HG03354 (cell line): ENCODE measurements at regions not wholly inside any gene's neighbourhood (a gene's known extent, or its start where the extent isn't known, plus 50 kb on each side); places are given as distances from the start of the nearest gene placed in this dataset.

Experiments used
- ATAC-seq: cut with Tn5 transposase; IDR thresholded peaks from one replicate; pipeline ENCODE4 v1.9.1; 2021; ENCODE audit warnings: mild to moderate bottlenecking; ENCODE audit not compliant: unreplicated experiment, poor library complexity, severe bottlenecking

DNA sequence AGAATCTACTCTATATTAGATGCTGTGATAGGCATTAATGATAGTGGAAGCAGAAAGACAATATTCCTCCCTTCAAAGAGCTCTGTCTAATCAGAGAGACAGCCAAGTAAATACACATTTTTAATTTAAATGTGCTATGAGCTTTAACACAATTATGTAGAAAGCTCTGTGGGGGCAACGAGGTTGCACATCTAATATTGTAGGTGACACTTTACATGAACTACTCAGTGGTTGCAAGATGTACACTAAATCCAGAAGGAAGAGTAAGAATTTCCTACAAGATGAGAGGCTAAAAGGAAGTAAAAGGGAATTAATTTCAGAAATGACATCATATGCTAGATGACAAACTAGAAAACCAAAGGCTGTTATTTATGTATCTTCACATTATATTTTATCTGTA is 120.9 kb downstream of the SPCS3 start:
- ATAC-seq, result no peak

DNA sequence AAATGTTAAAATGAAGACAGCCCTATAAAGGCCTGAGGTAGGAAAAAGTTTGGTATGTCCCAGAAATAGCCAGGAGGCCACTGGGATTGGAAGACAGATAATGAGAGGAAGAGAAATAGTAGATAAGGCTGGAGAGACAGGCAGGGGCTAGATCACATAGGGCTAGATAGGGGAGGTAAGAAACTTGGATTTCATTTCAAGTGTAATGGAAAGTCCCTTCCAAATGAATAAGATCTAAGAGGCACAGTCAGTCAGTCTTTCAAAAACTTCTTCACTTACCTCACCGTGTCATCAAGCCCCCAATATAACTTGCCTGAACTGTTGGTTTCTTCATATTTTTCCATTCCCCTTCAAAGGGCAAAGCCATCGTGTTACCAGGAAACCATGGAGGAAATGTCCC is 121.8 kb downstream of the SPCS3 start:
- ATAC-seq, result no peak

DNA sequence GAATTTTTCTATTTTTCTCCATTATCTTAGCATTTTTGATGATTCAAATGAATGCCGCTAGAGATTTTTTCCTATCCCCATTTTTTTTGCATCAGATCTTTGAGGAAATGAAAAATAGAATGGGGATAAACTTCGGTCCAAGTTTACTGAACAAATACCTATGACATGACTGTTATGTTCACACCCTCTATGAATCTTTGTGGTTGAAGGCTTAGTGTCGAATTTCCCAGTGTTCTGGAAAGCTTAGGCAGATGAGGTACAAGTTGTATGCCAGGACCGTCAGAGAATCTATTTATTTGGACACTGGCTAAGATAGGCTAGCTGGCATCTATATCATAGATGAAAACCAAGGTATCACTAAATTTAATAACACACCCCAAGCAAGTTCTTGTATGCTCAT is 123.4 kb downstream of the SPCS3 start:
- ATAC-seq, result no peak

DNA sequence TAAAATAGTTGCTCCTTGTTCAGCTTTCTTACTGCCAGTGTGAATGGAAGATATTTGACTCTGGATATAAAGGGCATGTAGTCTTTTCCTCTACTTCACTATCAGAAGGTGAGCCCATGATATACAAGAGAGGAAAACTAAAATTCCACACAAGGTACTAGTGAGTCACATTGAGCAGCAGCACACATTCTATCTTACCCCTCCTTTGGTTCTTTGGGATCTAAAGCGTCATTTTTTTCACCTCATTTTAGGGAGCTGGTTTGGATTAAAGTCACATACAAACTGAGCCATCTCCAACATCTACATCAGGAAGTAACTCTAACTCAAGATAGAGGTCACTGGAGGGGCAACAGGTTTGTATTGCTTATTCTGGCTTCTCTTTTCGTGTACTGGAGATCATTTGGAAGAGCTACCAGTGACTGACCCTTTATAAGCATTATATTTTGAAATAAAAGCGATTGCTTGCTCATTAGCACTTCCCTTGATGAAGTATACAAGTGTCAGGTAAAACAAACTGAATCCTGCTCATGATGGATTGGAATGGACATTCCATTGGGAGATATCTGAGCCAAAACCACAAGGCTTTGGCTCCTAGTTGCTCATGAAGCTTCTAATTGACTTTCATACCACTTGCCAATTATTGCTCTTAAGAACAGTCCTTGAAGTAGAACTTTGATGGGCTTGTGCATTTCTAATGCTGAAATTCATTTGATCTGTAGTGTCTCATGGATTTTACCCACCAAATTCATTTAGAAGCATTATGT is 124.1 kb downstream of the SPCS3 start:
- no peak for ATAC-seq

DNA sequence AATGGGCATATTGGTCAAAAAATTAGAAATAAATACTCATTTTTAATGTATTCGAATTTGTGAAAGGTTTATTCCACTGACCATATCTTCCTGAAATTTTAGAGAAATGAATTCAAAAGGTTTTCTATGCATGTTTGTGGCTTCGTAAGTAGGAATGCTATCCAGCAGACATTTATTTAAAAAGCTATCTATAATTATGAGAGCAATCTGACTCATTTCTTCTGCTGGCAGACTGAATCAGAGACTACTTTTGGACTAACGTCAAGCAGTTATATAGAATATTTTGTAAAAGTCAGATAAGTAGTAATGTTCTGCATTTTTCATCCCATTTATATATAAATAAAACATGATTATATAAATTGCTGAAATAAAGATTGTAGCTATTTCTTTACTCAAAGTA is 125.0 kb downstream of the SPCS3 start:
- ATAC-seq, result no peak

DNA sequence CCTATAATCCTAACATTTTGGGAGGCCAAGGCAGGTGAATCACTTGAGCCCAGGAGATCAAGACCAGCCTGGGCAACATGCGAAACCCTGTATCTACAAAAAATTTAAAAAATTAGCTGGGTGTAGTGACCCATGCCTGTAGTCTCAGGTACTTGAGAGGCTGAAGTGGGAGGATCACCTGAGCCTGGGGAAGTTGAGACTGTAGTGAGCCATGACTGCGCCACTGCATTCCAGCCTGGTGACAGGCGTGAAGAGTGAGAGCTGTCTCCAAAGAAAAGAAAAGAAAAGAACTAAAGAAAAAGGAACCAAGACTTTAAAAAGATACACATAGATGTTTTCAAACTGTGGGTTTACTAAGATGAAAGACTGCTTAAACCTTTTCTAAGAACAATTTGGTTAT is 129.0 kb downstream of the SPCS3 start:
- no peak for ATAC-seq

DNA sequence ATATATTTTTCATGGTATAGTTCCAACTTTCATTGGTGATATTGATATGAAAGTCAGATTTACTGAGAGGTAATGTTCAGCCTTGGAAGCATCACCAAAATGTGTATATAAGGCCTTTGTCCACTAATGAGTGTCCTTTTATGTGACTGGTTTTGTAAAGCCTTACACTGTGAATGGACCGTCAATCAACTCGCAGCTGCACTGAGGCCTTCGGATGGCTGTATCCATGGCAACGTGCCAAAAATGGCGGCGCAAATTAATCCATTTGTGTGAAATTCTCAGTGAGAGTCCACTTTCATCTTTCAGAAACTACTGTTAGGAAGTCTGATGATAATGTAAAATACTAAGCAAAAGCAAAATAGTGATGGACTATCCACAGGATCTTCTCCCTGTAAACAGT is 131.7 kb downstream of the SPCS3 start:
- no peak for ATAC-seq

DNA sequence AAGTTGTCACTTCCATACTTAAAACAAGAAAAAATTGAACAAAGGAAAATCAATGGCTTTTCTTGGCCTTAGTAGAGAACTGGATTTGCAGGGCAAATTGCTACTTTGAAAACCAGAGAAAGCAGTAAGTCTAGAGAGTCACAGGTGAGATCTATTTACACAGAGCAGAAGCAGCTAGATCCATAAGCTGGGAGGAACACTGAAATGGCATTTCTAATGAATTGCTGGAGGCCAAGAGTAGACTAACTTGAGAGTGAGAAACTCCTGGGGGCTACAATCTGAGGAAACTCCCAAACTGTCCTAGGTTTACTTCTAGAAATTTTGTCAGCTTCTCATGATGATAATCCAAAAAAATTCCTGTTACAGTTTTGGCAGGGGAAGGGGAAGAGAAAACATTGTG is 133.3 kb downstream of the SPCS3 start:
- ATAC-seq, result no peak

DNA sequence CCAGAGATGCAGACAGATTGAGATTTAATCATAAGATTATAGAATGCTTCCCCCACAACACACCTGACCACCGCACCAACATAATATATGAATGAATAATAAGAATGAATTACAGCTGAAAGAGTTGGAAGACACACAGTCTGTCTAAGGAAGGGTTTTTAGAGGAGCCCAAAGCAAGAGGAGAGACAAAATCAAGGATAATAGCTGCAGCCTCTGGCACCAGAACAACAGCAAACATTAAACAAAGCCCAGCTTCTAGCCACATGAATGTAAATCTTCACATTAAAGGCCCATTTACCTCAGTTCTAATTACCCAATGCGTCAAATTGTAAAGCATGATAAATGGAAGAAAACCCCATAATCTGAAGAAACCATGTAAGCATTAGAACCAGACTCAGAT is 133.9 kb downstream of the SPCS3 start:
- no peak for ATAC-seq

DNA sequence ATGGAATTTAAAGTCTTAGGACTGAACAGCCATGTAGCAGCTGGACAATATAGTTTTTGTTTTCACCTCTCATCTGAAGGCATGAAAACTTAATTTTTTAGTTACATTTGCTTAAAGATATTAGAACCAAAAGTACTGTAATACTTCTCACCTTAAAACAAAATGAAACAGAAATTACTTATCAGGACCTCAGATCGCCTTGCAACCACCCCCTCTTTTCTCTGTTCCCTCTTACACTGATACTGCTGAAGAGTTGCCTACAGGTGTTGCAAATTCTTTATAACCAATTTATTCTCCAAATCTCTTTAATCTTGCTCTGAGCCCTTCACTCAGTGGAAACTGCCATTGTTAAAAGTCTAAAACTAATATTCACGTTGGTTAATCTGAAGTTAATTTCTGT is 145.0 kb downstream of the SPCS3 start:
- peak; percentile 99 for ATAC-seq

DNA sequence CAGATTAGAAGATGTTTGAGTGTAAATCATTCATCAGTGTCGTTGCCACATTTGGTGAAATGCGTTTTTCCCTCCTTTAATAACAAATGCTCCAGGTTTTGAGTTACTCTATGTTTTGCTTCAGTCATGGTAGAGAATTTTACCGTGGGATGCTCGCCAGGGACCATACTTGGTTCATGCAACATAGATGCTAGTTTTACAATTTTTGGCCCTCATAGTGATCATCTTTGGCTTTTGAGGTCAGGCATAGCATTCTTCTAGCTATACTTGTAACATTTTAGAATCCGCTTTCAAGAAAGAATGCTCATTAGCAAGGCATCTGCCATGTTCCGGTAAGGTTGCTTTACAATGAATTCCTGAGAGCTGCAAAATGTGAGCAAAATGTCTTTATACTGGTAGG is 147.2 kb downstream of the SPCS3 start:
- ATAC-seq, result no peak

DNA sequence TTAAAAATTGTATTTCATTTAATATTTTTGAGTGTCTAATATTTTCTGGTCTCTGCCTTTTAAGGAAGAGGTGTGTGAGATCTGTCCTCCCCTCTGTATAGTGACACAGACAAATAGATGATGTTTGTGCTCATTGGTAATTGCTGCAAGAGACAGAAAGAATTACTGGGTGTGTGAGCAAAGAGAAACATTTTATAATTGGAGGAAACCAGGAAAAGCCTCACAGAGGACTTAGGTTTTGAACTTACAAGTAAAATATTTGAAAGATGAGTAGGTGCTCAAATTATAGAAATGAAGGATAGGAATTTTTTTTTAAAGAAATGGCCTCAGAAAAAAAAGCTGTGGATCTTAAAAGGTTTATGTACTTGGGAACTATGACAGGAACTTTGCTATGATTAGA is 149.8 kb downstream of the SPCS3 start:
- ATAC-seq, result no peak

DNA sequence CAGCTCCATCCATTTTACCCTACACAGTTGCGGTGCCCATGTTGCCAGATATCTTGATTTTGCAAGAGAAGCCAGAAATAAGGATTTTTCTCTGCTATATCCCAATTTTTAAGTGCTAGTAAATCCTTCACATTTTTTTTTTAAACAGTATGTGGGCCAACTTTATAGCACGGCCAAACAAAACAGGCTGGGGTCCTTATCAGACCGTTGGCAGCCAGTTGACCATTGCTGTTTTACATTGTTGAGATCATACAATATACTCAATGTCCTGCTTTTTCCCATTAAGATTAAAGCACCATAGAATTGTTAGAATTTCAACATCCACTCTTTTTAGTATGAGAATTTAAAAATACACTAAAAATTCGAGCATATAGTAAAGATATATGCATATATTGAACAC is 150.9 kb downstream of the SPCS3 start:
- ATAC-seq, result no peak

DNA sequence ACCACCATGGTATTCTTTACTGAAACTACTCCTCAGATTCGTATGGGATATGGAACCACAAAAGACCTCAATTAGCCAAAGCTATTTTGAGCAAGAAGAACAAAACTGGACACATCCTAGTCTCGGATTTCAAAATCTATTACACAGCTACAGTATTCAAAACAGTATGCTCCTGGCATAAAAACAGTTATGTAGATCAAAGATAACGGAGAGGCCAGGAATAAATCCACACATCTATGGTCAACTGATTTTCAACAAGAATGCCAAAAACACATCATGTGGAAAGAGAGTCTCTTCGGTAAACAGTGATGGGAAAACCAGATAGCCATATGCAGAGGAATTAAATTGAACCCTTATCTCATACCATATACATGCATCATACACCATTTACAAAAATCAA is 155.3 kb downstream of the SPCS3 start:
- no peak for ATAC-seq

DNA sequence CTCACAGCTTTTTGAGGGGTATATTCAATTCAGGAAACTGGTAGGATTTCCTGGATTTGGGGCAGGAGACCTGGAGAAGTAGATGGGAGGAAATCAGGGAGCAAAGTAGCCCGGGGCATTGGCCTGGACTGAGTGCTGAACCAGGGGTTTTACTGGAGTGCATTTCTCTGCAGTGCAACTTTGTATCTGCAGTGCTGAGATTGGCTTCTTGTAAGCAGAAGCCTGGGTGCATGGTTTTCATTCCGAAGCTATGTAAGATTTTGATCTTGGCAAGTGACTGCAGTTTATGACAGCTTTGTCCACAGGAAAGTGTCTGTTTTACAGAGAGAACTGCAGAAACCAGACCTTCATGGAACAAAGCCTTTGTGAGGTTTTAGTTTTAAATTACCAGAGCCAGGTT is 158.3 kb downstream of the SPCS3 start:
- no peak for ATAC-seq

DNA sequence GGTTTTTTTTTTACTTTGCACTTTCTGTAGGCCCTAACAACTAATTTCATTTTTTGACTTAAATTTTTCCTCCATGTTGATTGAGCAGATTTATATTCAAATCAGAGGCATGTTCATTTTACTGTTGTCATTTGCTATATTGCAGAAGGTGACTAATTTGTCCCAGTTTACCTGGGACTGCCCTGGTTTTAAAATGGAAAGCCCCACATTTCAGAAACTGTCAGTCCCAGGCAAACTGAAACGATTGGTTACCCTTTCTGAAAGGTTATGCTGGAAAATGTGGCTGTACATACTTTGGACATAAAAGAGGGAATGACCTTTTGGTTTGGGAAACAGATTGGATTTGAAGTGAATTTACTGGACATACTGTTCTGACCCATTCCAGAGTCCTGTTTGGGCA is 160.0 kb downstream of the SPCS3 start:
- ATAC-seq, result no peak

DNA sequence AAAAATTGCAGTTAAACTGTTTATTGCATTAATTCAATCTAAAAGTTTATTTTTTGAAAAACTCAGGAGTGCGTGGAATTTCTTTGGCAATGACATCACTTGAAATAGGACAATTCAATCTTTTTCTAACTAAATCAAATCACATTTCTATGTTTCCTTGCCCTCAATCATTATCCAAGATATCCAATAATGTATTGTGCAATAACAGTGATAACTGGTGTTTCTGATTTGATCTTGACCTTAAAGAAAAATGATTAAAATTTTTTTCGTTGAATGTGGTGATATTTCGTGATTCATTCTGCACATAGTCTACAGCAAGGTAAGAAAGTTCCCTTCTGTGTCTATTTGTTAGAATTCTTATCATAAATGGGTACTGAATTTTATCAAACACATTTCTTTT is 163.2 kb downstream of the SPCS3 start:
- ATAC-seq, result no peak

DNA sequence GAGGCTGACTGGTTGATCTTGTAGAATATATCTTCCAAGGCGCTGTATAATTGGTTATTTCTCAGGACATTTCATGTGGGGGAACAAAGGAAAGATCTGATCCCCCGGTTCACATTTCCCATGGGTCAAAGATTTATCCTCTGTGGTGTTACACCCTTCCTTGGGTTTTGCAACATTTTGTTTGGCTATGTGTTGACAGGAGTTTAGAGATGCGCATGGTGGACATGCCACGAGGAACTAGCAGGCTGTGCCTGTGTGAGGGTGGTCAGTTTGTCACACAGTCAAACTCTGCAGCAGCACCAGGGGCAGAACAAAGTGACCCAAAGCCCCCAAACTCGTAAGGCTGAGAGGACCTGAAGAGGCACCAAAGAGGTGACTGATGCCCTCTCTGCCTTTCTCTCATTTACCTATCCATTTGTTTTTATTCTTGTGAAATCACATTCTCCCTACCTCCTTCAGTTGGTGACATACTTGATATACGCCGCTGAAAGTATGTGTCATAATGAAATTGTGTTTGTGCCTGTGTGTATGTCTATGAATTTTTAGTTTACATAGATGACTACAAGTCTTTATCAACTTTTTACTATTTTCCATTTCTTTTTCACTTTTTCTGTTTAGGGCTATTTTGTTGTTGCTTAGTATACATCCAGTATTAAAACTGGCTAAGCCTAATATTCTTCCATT is 164.7 kb downstream of the SPCS3 start:
- ATAC-seq, result no peak

DNA sequence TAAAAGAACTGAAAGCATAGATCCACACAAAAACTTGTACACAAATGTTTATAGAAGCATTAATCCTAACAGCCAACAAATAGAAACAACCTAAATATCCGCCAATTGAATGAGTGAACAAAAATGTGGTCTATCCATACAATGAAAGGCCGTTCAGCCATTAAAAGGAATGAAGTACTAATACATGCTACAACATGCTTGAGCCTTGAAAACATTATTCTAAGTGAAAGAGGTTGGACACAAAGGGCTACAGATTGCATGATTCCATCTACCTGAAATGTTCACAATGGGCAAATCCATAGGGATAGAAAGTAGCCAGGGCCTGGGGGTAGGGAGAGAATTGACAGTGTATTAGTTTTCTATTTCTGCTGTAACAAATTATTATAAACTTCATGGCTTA is 169.2 kb downstream of the SPCS3 start:
- no peak for ATAC-seq

DNA sequence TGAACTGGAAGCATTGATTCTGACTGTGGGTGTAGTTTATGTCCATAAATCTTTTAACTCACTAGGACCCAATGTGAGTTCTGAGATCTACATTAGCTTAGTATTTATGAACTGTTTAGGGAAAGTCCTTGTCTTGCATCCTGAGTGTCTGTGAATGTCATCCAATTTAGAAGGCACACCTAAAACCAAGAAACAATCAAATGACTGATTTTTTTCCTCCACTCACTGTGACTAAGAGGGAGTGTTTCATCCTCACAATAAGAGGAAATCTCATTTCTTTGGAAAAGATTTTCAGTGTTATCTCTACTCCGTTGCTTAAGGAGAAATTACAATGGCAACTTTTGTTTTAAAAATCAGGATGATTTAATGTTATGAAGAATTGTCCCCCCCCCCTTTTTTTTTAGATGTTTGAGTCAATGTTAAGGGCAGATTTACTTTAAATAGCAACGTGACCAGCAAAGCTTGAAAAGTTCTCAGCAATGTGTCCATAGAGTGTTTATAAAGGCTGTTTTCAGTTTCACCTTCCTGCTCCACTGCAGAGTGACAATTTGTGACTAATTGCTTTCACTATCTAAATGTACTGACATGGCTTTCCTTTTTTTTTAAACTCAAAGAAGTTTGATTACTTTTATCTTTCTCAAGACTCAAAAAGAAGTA is 173.0 kb downstream of the SPCS3 start:
- ATAC-seq, result peak; percentile 100

DNA sequence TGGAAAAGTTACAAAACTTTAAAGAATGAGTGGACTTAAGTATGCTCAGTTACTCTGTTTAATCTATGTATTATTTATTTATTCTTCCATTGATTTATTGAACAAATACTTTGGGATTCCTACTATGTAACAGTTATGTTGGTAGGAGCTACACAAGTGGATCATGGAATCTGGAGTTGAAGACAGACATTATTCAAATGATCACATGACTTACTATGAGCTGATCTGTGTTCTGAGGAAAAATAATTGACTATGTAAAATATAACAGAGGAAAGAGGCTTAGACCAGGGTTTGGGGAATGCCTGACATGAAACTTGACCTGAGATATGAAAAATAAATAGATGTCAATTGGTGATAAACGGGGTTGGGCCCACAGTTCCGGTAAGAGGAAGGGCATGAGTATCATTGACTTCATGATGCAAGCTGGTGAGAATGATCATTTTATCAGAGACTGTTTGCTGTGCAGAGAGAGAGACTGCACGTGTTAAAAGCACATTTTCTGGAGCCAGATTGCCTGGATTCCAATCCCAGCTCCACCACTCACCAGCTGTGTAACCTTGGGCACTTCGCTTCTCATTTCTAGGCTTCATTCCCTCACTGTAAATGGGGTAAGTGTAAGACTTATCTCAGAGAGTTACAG is 179.0 kb downstream of the SPCS3 start:
- ATAC-seq, result no peak
